Gastroesophageal sphincter (tissue), 4 donors: ENCODE measurements at regions not wholly inside any gene's neighbourhood (a gene's known extent, or its start where the extent isn't known, plus 50 kb on each side); places are given as distances from the start of the nearest gene placed in this dataset.

Source experiments
- ATAC-seq: fragments of 150-250 bp; one replicate; pipeline ENCODE4 v1.9.1; 2016; ENCODE audit warnings: mild to moderate bottlenecking, moderate library complexity
- H3K27ac ChIP-seq, 4 donors: fragments of 200-600 bp; sonication (generic) in 3 of 4; 1 replicate in 3 of 4; 2 replicates in 1 of 4; pipeline ENCODE4 v1.5.1; 2016 to 2019
- H3K27me3 ChIP-seq: fragments of 200-600 bp; sonication (generic); one replicate; pipeline ENCODE4 v1.5.1; 2019
- H3K36me3 ChIP-seq, 2 donors: fragments of 200-600 bp; sonication (generic); one replicate each; pipeline ENCODE4 v1.5.1; 2019; ENCODE audit warnings: control low read depth in 1 of 2
- H3K4me1 ChIP-seq, 3 donors: fragments of 200-600 bp; sonication (generic); 1 replicate in 2 of 3; 2 replicates in 1 of 3; pipeline ENCODE4 v1.5.1; 2016 to 2019; ENCODE audit warnings: control low read depth in 2 of 3
- H3K4me3 ChIP-seq, 2 donors: fragments of 200-600 bp; sonication (generic); one replicate each; pipeline ENCODE4 v1.5.1; 2019; ENCODE audit warnings: mild to moderate bottlenecking in 1 of 2, moderate library complexity in 1 of 2
- H3K9me3 ChIP-seq, 3 donors: fragments of 200-600 bp; sonication (generic); one replicate each; pipeline ENCODE4 v1.5.1; 2017 to 2019; ENCODE audit warnings: control low read depth in 2 of 3
- EP300 ChIP-seq: sonication (generic); formaldehyde crosslinking; IDR thresholded peaks from one replicate; pipeline ENCODE4 v1.6.1; 2017; ENCODE audit warnings: antibody characterized with exemption, mild to moderate bottlenecking
- POLR2A ChIP-seq, 2 donors: fragments of 450-650 bp; IDR thresholded peaks; one replicate each; pipeline ENCODE4 v1.6.1; 2017; ENCODE audit warnings: antibody characterized with exemption in 2 of 2, mild to moderate bottlenecking in 2 of 2, moderate library complexity in 1 of 2
- POLR2AphosphoS5 ChIP-seq: sonication (generic); formaldehyde crosslinking; IDR thresholded peaks from one replicate; pipeline ENCODE4 v1.6.1; 2017; ENCODE audit warnings: antibody characterized with exemption
- WGBS, 2 donors: methylation state at CpG; one replicate each; pipeline ENCODE4 v1.1.5; 2018; ENCODE audit warnings: low coverage in 1 of 2; 5-methylcytosine and 5-hydroxymethylcytosine counted together
- TF ChIP-seq, protein P1 (sequence below), 4 experiments: fragments of 200-600 bp in 2 of 4; fragments of 450-650 bp in 2 of 4; sonication (generic) in 1 of 4; IDR thresholded peaks; one replicate each; pipeline ENCODE4 v1.5.1; 2017 to 2019; ENCODE audit warnings: antibody characterized with exemption in 4 of 4, mild to moderate bottlenecking in 2 of 4, moderate library complexity in 2 of 4

DNA sequence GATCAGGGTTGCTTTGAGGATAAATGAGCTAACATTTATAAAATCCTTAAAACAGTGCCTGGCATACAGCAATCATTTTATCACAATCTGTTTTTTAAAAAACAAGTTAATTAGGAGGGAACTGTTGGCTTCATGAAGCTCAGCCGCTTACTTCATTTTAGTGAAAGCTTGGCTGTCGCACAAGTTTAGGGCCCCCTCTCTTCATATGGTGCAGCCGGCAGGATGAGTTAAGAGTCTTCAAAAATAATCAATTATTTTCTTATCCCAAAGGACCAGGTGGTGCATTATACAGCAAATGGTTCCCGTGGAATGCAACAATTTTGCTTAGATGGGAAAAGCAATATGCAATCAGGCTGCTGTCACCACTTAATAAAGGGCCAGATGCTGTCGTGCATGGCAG is 57.4 kb upstream of the PROKR2 start:
- Histone ChIP-seq H3K9me3 (peaks cover 0 to 7% (median 0%) of the 10 kb centered on the region in 3 donors), H3K4me3 (no peak overlapping the region), H3K27ac (no peak overlapping the region), H3K4me1 (no peaks in the 10 kb centered on the region), H3K27me3 (no peaks in the 10 kb centered on the region), H3K36me3 (no peaks in the 10 kb centered on the region)
- TF ChIP-seq EP300 = no peak
- no peak for TF ChIP-seq POLR2AphosphoS5
- no peak for TF ChIP-seq POLR2A (IDR thresholded peaks at IDR 0.05)
- TF ChIP-seq, protein P1, sequence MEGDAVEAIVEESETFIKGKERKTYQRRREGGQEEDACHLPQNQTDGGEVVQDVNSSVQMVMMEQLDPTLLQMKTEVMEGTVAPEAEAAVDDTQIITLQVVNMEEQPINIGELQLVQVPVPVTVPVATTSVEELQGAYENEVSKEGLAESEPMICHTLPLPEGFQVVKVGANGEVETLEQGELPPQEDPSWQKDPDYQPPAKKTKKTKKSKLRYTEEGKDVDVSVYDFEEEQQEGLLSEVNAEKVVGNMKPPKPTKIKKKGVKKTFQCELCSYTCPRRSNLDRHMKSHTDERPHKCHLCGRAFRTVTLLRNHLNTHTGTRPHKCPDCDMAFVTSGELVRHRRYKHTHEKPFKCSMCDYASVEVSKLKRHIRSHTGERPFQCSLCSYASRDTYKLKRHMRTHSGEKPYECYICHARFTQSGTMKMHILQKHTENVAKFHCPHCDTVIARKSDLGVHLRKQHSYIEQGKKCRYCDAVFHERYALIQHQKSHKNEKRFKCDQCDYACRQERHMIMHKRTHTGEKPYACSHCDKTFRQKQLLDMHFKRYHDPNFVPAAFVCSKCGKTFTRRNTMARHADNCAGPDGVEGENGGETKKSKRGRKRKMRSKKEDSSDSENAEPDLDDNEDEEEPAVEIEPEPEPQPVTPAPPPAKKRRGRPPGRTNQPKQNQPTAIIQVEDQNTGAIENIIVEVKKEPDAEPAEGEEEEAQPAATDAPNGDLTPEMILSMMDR (IDR thresholded peaks at IDR 0.05) = no peak
- ATAC-seq = no peak
- 61 to 80% methylated on average over 3 to 5 of the region's 5 CpGs for WGBS, 2 donors

DNA sequence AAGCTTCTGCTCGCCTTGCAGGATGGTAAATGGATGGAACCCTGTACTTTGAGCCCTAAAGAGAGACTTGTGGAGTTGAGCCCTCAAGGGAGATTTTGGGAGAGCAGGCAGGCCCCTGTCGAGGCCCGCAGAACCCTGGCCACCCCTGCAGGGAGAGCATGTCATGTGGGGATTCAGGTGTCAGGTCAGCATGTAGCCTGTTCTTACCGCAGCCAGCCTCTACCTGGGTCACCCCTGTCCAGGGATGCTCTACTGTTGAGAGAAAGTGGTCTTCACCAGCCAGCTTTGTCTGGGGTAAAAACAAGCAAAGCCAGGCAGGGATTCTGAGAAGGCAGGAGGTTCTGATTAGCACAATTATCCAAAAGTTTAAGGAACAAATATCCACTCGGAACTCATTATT is 55.6 kb upstream of the PROKR2 start:
- Histone ChIP-seq H3K9me3 (peaks cover 0 to 7% (median 0%) of the 10 kb centered on the region in 3 donors), H3K27me3 (no peaks in the 10 kb centered on the region), H3K4me1 (no peaks in the 10 kb centered on the region), H3K27ac (no peak overlapping the region), H3K36me3 (no peaks in the 10 kb centered on the region), H3K4me3 (no peak overlapping the region)
- 78 to 81% methylated on average over 3 of the region's 5 CpGs for WGBS, 2 donors
- TF ChIP-seq POLR2A (IDR thresholded peaks at IDR 0.05) = no peak
- no peak for TF ChIP-seq POLR2AphosphoS5
- TF ChIP-seq EP300 = no peak
- TF ChIP-seq, protein P1 (IDR thresholded peaks at IDR 0.05) = no peak
- no peak for ATAC-seq

DNA sequence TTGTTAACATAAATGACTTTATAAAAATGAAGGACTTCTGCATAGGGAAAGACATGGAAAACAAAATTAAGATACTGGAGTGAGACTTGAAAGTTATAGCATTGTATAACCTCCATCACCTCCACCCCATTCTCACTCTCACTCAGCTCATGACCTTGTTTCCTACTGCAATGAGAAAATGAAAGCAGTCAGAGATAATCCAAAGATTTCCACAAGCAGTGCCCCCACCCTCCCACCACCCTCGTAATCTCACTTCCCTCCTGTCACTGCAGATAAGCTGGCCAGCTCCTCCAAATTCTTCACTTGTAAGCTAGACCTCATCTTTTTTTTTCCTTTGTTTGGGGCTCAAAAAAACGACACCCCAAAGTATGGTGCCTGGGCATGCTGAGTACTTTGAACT is 52.9 kb upstream of the PROKR2 start:
- Histone ChIP-seq H3K27ac (no peak overlapping the region), H3K27me3 (no peaks in the 10 kb centered on the region), H3K4me1 (no peaks in the 10 kb centered on the region), H3K36me3 (no peaks in the 10 kb centered on the region), H3K9me3 (peaks cover 0 to 9% (median 0%) of the 10 kb centered on the region in 3 donors), H3K4me3 (no peak overlapping the region)
- no peak for ATAC-seq
- WGBS, 2 donors = 29 to 40% methylated on average over 1 to 2 of the region's 2 CpGs
- TF ChIP-seq POLR2AphosphoS5 (no peak), EP300 (no peak), POLR2A (IDR thresholded peaks at IDR 0.05) (no peak)
- TF ChIP-seq, protein P1 (IDR thresholded peaks at IDR 0.05) = no peak
